ENCODE measurements at regions not wholly inside any gene's neighbourhood (a gene's known extent, or its start where the extent isn't known, plus 50 kb on each side); places are given as distances from the start of the nearest gene placed in this dataset.

- DNase-seq (ENCODE audit: low spot score): no peak
Observed at GRCh38 chr14:99004112-99004511, 267.9 kb downstream of the BCL11B start.

- no peak for DNase-seq (ENCODE audit: low spot score)
Observed at GRCh38 chr14:99006276-99006675, 265.7 kb downstream of the BCL11B start.

- no peak for DNase-seq (ENCODE audit: low spot score)
Observed at GRCh38 chr14:99007795-99008194, 264.2 kb downstream of the BCL11B start.

GRCh38 chr14:99009871-99010270 lies 262.1 kb downstream of the BCL11B start:
- no peak for DNase-seq (ENCODE audit: low spot score)

GRCh38 chr14:99011385-99011784 lies 260.6 kb downstream of the BCL11B start:
- no peak for DNase-seq (ENCODE audit: low spot score)

GRCh38 chr14:99012703-99013102 lies 259.3 kb downstream of the BCL11B start:
- DNase-seq (ENCODE audit: low spot score): no peak

- no peak for DNase-seq (ENCODE audit: low spot score)
Observed at GRCh38 chr14:99015833-99016232, 256.2 kb downstream of the BCL11B start.

- no peak for DNase-seq (ENCODE audit: low spot score)
Observed at GRCh38 chr14:99023371-99023770, 248.6 kb downstream of the BCL11B start.

- DNase-seq (ENCODE audit: low spot score): no peak
Observed at GRCh38 chr14:99024926-99025325, 247.1 kb downstream of the BCL11B start.

- DNase-seq (ENCODE audit: low spot score): no peak
Observed at GRCh38 chr14:99025418-99025817, 246.6 kb downstream of the BCL11B start.

GRCh38 chr14:99026471-99026870 lies 245.5 kb downstream of the BCL11B start:
- DNase-seq (ENCODE audit: low spot score): no peak

- DNase-seq (ENCODE audit: low spot score): no peak
Observed at GRCh38 chr14:99028041-99028440, 244.0 kb downstream of the BCL11B start.

- no peak for DNase-seq (ENCODE audit: low spot score)
Observed at GRCh38 chr14:99028521-99028920, 243.5 kb downstream of the BCL11B start.

- no peak for DNase-seq (ENCODE audit: low spot score)
Observed at GRCh38 chr14:99029145-99029915, 242.7 kb downstream of the BCL11B start.

GRCh38 chr14:99029916-99030305 lies 242.1 kb downstream of the BCL11B start:
- no peak for DNase-seq (ENCODE audit: low spot score)

- DNase-seq (ENCODE audit: low spot score): no peak
Observed at GRCh38 chr14:99030454-99030853, 241.5 kb downstream of the BCL11B start.

- DNase-seq (ENCODE audit: low spot score): no peak
Observed at GRCh38 chr14:99032759-99033158, 239.2 kb downstream of the BCL11B start.

GRCh38 chr14:99033951-99034350 lies 238.0 kb downstream of the BCL11B start:
- DNase-seq (ENCODE audit: low spot score): no peak

GRCh38 chr14:99034711-99035171 lies 237.3 kb downstream of the BCL11B start:
- no peak for DNase-seq (ENCODE audit: low spot score)

GRCh38 chr14:99035268-99035667 lies 236.7 kb downstream of the BCL11B start:
- no peak for DNase-seq (ENCODE audit: low spot score)

- peak; percentile 23 for DNase-seq (ENCODE audit: low spot score)
Observed at GRCh38 chr14:99035712-99036610, 236.0 kb downstream of the BCL11B start.

GRCh38 chr14:99036611-99037293 lies 235.2 kb downstream of the BCL11B start:
- DNase-seq (ENCODE audit: low spot score): no peak
